GM23248 (cell line): ENCODE measurements at regions not wholly inside any gene's neighbourhood (a gene's known extent, or its start where the extent isn't known, plus 50 kb on each side); places are given as distances from the start of the nearest gene placed in this dataset.

Source experiments
- EZH2 ChIP-seq: fragments of 200-600 bp; sonication (generic); IDR thresholded peaks from 2 replicates; pipeline ENCODE4 v1.6.1; 2018; ENCODE audit warnings: antibody characterized with exemption, mild to moderate bottlenecking; ENCODE audit not compliant: insufficient read depth, poor library complexity, severe bottlenecking
- EZH2phosphoT487 ChIP-seq: fragments of 200-600 bp; sonication (generic); IDR thresholded peaks from 2 replicates; pipeline ENCODE4 v1.6.1; 2018; ENCODE audit warnings: antibody characterized with exemption, moderate library complexity, mild to moderate bottlenecking, low read depth; ENCODE audit not compliant: insufficient read depth

GRCh38 chr14:71585361-71585760 lies 346.9 kb upstream of the RGS6 start:
- TF ChIP-seq EZH2, result no peak
- no peak for TF ChIP-seq EZH2phosphoT487
